Mesendoderm (in vitro differentiated cells): ENCODE measurements at regions not wholly inside any gene's neighbourhood (a gene's known extent, or its start where the extent isn't known, plus 50 kb on each side); places are given as distances from the start of the nearest gene placed in this dataset.

ENCODE experiments used
- DNase-seq: peaks from one replicate; pipeline ENCODE4 v3.0.0; 2013
- H2AK5ac ChIP-seq: 2 replicates; pipeline ENCODE4 v1.6.1; 2013; ENCODE audit warnings: low read length, inconsistent platforms
- H2BK120ac ChIP-seq: 2 replicates; pipeline ENCODE4 v1.6.1; 2013; ENCODE audit warnings: low read depth, mild to moderate bottlenecking, low read length, moderate library complexity, mixed read lengths
- H2BK15ac ChIP-seq: replicated peaks from 2 replicates; pipeline ENCODE4 v1.6.1; 2013; ENCODE audit warnings: low read depth, mild to moderate bottlenecking, moderate library complexity
- H2BK5ac ChIP-seq: 2 replicates; pipeline ENCODE4 v1.6.1; 2013; ENCODE audit warnings: low read length, inconsistent platforms
- H3K18ac ChIP-seq: 2 replicates; pipeline ENCODE4 v1.6.1; 2013; ENCODE audit warnings: mild to moderate bottlenecking, low read length, mixed read lengths
- H3K23ac ChIP-seq: one replicate; pipeline ENCODE4 v1.6.1; 2013; ENCODE audit warnings: low read length
- H3K27ac ChIP-seq: 2 replicates; pipeline ENCODE4 v1.5.1; 2013; ENCODE audit warnings: low read depth, mild to moderate bottlenecking, inconsistent platforms, low read length, moderate library complexity
- H3K27me3 ChIP-seq: 2 replicates; pipeline ENCODE4 v1.6.1; 2013; ENCODE audit warnings: low read length, control low read depth, mild to moderate bottlenecking, inconsistent platforms; ENCODE audit not compliant: insufficient read depth, poor library complexity
- H3K36me3 ChIP-seq: 2 replicates; pipeline ENCODE4 v1.6.1; 2013; ENCODE audit warnings: low read length, inconsistent platforms; ENCODE audit not compliant: control insufficient read depth, insufficient read depth
- H3K4ac ChIP-seq: one replicate; pipeline ENCODE4 v1.6.1; 2013; ENCODE audit warnings: low read depth, mild to moderate bottlenecking, low read length, moderate library complexity
- H3K4me1 ChIP-seq: 2 replicates; pipeline ENCODE4 v1.6.1; 2013; ENCODE audit warnings: low read depth, low read length, inconsistent platforms; ENCODE audit not compliant: control insufficient read depth
- H3K4me2 ChIP-seq: 2 replicates; pipeline ENCODE4 v1.6.1; 2013; ENCODE audit warnings: low read length
- H3K4me3 ChIP-seq: 2 replicates; pipeline ENCODE4 v1.5.1; 2013; ENCODE audit warnings: mild to moderate bottlenecking, low read length
- H3K56ac ChIP-seq: one replicate; pipeline ENCODE4 v1.6.1; 2013; ENCODE audit warnings: low read length
- H3K79me1 ChIP-seq: 2 replicates; pipeline ENCODE4 v1.6.1; 2013; ENCODE audit warnings: low read length, inconsistent platforms
- H3K79me2 ChIP-seq: 2 replicates; pipeline ENCODE4 v1.6.1; 2013; ENCODE audit warnings: mild to moderate bottlenecking, low read length; ENCODE audit not compliant: control insufficient read depth, insufficient read depth
- H3K9ac ChIP-seq: 2 replicates; pipeline ENCODE4 v1.6.1; 2013; ENCODE audit warnings: low read length, inconsistent platforms
- H4K5ac ChIP-seq: one replicate; pipeline ENCODE4 v1.6.1; 2013; ENCODE audit warnings: low read length
- H4K8ac ChIP-seq: one replicate; pipeline ENCODE4 v1.6.1; 2013; ENCODE audit warnings: low read depth, mild to moderate bottlenecking, control low read depth, low read length, moderate library complexity
- WGBS: extraction: QIAGEN DNeasy Blood & Tissue Kit; methylation state at CpG from one replicate; pipeline ENCODE4 v1.1.7; 2013; ENCODE audit warnings: low lambda C conversion rate, missing lambda C conversion rate; ENCODE audit not compliant: insufficient coverage; ENCODE audit errors: extremely low coverage; 5-methylcytosine and 5-hydroxymethylcytosine counted together

DNA sequence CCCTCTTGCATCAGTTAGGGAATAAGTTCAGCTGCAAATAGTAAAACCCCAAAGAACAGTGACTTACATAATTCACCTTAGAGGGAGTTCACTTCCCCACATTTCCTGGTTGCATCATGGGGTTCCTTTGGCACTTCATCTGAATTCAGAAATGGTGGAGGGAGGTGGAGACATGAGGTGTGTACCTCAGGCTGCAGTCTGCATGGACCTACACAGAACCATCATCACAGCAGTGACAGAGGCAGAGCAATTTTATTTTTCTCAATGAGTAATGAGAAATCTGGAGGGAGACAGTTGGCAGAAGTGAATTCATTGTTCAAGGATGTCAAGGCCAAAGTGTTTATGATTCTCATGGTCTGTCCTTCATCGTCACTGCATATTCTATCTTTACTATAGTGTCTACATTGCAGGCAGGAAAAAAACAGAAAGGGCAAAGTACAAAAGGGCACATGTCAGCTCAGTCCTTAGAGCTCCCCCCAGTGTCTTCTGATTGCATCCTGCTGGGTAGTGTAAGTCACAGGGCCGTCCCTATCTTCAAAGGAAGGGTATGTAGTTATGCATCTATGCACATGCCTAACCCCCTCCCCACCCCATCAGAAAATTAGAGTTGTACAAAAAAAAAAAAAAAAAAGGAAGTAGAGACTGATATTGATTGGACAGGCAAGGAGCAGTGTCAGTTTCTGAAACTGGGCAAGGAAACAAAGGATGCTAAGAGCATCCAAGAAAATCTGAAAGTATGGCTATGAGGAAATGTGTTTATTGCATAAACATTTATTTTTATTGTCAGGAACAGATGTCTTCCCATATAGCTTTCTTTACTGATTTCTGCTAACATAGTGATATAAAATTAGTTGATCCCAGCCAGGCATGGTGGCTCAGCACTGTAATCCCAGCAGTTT, 132.7 kb upstream of the APC start:
- no peaks in the 10 kb centered on the region for H3K79me1 ChIP-seq
- H3K27me3 ChIP-seq: no peaks in the 10 kb centered on the region
- no peak overlapping the region for H3K4me2 ChIP-seq
- no peak overlapping the region for H3K23ac ChIP-seq
- H3K36me3 ChIP-seq: no peaks in the 10 kb centered on the region
- no peak overlapping the region for H2BK5ac ChIP-seq
- H3K4me1 ChIP-seq: no peaks in the 10 kb centered on the region
- peak; percentile 60 for DNase-seq
- H3K56ac ChIP-seq: no peak overlapping the region
- H3K18ac ChIP-seq: no peak overlapping the region
- no peak overlapping the region for H4K5ac ChIP-seq
- H2BK15ac ChIP-seq: no peak overlapping the region
- no peak overlapping the region for H4K8ac ChIP-seq
- no peaks in the 10 kb centered on the region for H3K79me2 ChIP-seq
- no peak overlapping the region for H2AK5ac ChIP-seq
- no peak overlapping the region for H3K27ac ChIP-seq
- no peak overlapping the region for H3K4ac ChIP-seq
- H3K4me3 ChIP-seq: no peak overlapping the region
- H3K9ac ChIP-seq: no peak overlapping the region
- WGBS: no CpG with 5 or more reads among the region's 2 CpGs
- H2BK120ac ChIP-seq: no peak overlapping the region

DNA sequence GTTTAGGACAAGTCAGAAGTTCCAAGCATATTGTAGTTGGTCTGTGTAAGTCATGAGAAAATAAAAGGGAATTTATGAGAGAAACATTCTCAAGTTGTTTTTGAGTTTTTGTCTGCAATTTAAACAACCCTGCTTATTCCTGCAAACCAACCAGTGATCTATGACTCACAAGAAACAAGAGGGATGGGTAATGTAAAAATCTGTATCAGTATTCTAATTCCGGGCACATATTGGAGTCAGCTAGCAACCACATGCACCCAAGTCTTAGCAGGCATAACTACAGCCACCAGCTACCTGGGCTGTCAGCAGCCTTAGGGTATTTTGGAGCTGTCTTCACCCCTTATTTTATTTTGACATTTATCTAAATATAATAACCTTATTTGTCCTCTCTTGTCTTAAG, 128.7 kb upstream of the APC start:
- DNase-seq: no peak
- no peak overlapping the region for H2BK5ac ChIP-seq
- H4K8ac ChIP-seq: no peak overlapping the region
- WGBS: no CpG with 5 or more reads among the region's 1 CpG
- H3K18ac ChIP-seq: no peak overlapping the region
- H3K79me1 ChIP-seq: no peaks in the 10 kb centered on the region
- H3K27ac ChIP-seq: no peak overlapping the region
- no peak overlapping the region for H2BK120ac ChIP-seq
- no peak overlapping the region for H2BK15ac ChIP-seq
- H3K4ac ChIP-seq: no peak overlapping the region
- H3K23ac ChIP-seq: no peak overlapping the region
- no peaks in the 10 kb centered on the region for H3K27me3 ChIP-seq
- H3K4me2 ChIP-seq: no peak overlapping the region
- H3K56ac ChIP-seq: no peak overlapping the region
- H3K9ac ChIP-seq: no peak overlapping the region
- no peak overlapping the region for H3K4me3 ChIP-seq
- no peak overlapping the region for H2AK5ac ChIP-seq
- no peaks in the 10 kb centered on the region for H3K4me1 ChIP-seq
- H3K36me3 ChIP-seq: no peaks in the 10 kb centered on the region
- no peaks in the 10 kb centered on the region for H3K79me2 ChIP-seq
- H4K5ac ChIP-seq: no peak overlapping the region

- no peak overlapping the region for H4K5ac ChIP-seq
- no CpG with 5 or more reads among the region's 4 CpGs for WGBS
- no peak overlapping the region for H3K4me3 ChIP-seq
- H2BK120ac ChIP-seq: no peak overlapping the region
- H3K4me1 ChIP-seq: no peaks in the 10 kb centered on the region
- H2BK5ac ChIP-seq: no peak overlapping the region
- no peak overlapping the region for H2AK5ac ChIP-seq
- H3K4me2 ChIP-seq: no peak overlapping the region
- no peak overlapping the region for H4K8ac ChIP-seq
- no peak overlapping the region for H2BK15ac ChIP-seq
- no peak for DNase-seq
- H3K79me2 ChIP-seq: no peaks in the 10 kb centered on the region
- H3K4ac ChIP-seq: no peak overlapping the region
- no peak overlapping the region for H3K23ac ChIP-seq
- H3K27me3 ChIP-seq: no peaks in the 10 kb centered on the region
- H3K36me3 ChIP-seq: no peaks in the 10 kb centered on the region
- no peak overlapping the region for H3K56ac ChIP-seq
- H3K79me1 ChIP-seq: no peaks in the 10 kb centered on the region
- no peak overlapping the region for H3K9ac ChIP-seq
- no peak overlapping the region for H3K18ac ChIP-seq
- H3K27ac ChIP-seq: no peak overlapping the region
Measured at GRCh38 chr5:112612663-112613062, 125.0 kb upstream of the APC start.

DNA sequence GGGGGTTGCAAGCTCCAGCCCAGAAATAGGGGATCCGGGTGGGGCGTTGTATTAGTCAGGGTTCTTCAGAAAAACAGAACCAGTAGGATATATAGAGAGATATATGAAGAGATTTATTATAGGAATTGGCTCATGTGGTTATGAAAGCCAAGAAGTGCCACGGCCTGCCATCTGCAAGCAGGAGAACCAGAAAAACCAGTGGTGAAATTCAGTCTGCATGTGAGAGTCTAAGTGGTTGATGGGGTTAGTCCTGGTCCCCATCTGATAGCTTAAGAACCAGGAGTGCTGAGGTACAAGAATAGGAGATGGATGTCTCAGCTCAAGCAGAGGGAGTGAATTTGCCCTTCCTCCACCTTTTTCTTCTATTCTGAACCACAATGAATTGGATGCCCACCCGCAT, 123.4 kb upstream of the APC start:
- Histone ChIP-seq H2BK120ac (no peak overlapping the region), H3K79me2 (no peaks in the 10 kb centered on the region), H3K4me3 (no peak overlapping the region), H3K4ac (no peak overlapping the region), H3K4me2 (no peak overlapping the region), H3K4me1 (no peaks in the 10 kb centered on the region), H3K9ac (no peak overlapping the region), H3K18ac (no peak overlapping the region), H4K5ac (no peak overlapping the region), H2BK15ac (no peak overlapping the region), H2BK5ac (no peak overlapping the region), H3K56ac (no peak overlapping the region), H3K36me3 (no peaks in the 10 kb centered on the region), H3K23ac (no peak overlapping the region), H3K27ac (no peak overlapping the region), H3K27me3 (no peaks in the 10 kb centered on the region), H4K8ac (no peak overlapping the region), H2AK5ac (no peak overlapping the region), H3K79me1 (no peaks in the 10 kb centered on the region)
- no peak for DNase-seq
- no CpG with 5 or more reads among the region's 4 CpGs for WGBS

GRCh38 chr5:112614986-112615385, 122.7 kb upstream of the APC start:
- H3K79me2 ChIP-seq: no peaks in the 10 kb centered on the region
- no peak for DNase-seq
- H3K4ac ChIP-seq: no peak overlapping the region

More at GRCh38 chr5:112614986-112615385, 122.7 kb upstream of the APC start:
- Histone ChIP-seq H3K79me1 (no peaks in the 10 kb centered on the region), H4K5ac (no peak overlapping the region), H2BK5ac (no peak overlapping the region), H3K27ac (no peak overlapping the region), H3K9ac (no peak overlapping the region), H3K4me3 (no peak overlapping the region), H3K4me2 (no peak overlapping the region), H3K27me3 (no peaks in the 10 kb centered on the region), H2BK15ac (no peak overlapping the region), H3K4me1 (no peaks in the 10 kb centered on the region), H4K8ac (no peak overlapping the region), H3K23ac (no peak overlapping the region), H2AK5ac (no peak overlapping the region), H3K36me3 (no peaks in the 10 kb centered on the region), H3K56ac (no peak overlapping the region), H2BK120ac (no peak overlapping the region), H3K18ac (no peak overlapping the region)
- WGBS: no CpG with 5 or more reads among the region's 1 CpG
